CD4-positive, alpha-beta T cell treated with Interleukin-15 for 4 hours (primary cell): ENCODE measurements at regions not wholly inside any gene's neighbourhood (a gene's known extent, or its start where the extent isn't known, plus 50 kb on each side); places are given as distances from the start of the nearest gene placed in this dataset.
"Not testable (repeated sequence)": the region's sequence is repeated elsewhere in the genome, so short reads cannot be mapped to it uniquely, and the experiment has no call there.

Experiments used
- DNase-seq: peaks from one replicate; pipeline ENCODE4 v3.0.0-alpha.2; 2020; ENCODE audit warnings: low spot score

- no peak for DNase-seq
Observed at GRCh38 chr20:53818457-53819177, 225.0 kb upstream of the ZNF217 start.

GRCh38 chr20:53817513-53817912 is 223.9 kb upstream of the ZNF217 start:
- DNase-seq = not testable (repeated sequence)

- DNase-seq = no peak
Observed at GRCh38 chr20:53816872-53817398, 223.3 kb upstream of the ZNF217 start.

- no peak for DNase-seq
Observed at GRCh38 chr20:53815509-53815908, 221.9 kb upstream of the ZNF217 start.

GRCh38 chr20:53814060-53814459 is 220.4 kb upstream of the ZNF217 start:
- DNase-seq = no peak

- no peak for DNase-seq
Observed at GRCh38 chr20:53813636-53814035, 220.0 kb upstream of the ZNF217 start.

DNA sequence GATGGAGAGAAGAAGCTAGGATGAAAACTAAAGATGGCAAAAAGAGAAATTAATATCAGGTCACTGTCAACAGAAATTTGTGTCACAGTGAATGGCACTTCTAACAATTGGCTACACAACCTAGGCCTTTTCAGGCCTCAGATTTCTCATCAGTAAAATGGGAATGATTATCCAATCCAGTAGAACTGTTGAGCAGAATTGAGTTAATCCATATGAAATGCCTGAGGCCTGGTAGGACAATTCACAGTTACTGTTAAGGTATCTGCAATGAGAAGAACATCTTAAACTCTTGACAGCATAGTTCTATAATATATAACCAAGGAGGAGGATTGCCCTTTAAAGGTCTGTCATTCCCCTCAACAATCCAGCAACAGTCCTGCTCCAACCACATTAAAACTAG is 217.9 kb upstream of the ZNF217 start:
- no peak for DNase-seq

GRCh38 chr20:53810661-53811355 is 217.2 kb upstream of the ZNF217 start:
- no peak for DNase-seq

GRCh38 chr20:53809728-53810365 is 216.2 kb upstream of the ZNF217 start:
- DNase-seq = no peak

DNA sequence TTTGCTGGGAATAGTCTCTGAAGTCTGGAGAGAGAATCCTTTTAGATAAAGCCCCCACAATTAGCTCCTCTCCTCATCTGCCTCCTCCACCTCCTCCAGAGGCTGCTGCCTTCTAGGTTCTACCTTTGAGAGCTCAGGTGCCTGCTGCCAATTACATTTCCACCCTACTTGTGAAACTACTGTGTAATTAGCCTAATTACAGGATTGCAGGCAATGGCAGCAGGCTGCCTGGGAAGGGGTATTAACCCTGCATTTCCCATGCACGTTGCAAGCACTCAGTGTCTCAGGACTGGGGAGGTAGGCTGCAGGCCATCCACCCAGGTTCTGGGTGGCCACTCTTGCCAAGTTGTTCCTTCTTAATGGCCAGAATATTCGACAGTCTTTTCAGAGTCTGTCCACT is 215.6 kb upstream of the ZNF217 start:
- no peak for DNase-seq

- no peak for DNase-seq
Observed at GRCh38 chr20:53808733-53809132, 215.1 kb upstream of the ZNF217 start.

DNA sequence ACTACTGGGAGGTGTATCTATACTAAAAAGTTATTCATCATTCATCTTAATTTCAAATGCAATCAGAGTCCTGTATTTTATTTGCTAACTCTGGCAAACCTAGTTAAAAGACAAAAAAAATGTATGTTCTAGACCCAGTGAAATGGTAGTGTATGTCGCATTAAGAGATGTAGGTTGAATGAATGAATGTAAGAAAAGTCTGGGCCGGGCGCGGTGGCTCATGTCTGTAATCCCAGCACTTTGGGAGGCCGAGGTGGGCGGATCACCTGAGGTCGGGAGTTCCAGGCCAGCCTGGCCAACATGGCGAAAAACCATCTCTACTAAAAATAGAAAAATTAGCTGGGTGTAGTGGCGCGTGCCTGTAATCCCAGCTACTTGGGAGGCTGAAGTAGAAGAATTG is 214.7 kb upstream of the ZNF217 start:
- not testable (repeated sequence) for DNase-seq

GRCh38 chr20:53806683-53807401 is 213.2 kb upstream of the ZNF217 start:
- no peak for DNase-seq

- no peak for DNase-seq
Observed at GRCh38 chr20:53805895-53806384, 212.3 kb upstream of the ZNF217 start.

- no peak for DNase-seq
Observed at GRCh38 chr20:53804920-53805894, 211.6 kb upstream of the ZNF217 start.

DNA sequence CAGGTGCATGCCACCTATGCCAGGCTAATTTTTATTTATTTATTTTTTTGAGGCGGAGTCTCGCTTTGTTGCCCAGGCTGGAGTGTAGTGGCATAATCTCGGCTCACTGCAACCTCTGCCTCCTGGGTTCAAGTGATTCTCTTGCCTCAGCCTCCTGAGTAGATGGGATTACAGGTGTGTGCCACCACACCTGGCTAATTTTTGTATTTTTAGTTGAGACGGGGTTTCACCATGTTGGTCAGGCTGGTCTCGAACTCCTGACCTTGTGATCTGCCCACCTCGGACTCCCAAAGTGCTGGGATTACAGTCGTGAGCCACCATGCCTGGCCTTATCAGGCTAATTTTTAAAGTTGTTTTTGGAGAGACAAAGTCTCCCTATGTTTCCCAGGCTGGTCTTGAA is 210.7 kb upstream of the ZNF217 start:
- DNase-seq = not testable (repeated sequence)

GRCh38 chr20:53803492-53804155 is 210.0 kb upstream of the ZNF217 start:
- no peak for DNase-seq

GRCh38 chr20:53801609-53802370 is 208.2 kb upstream of the ZNF217 start:
- no peak for DNase-seq

- no peak for DNase-seq
Observed at GRCh38 chr20:53800883-53801604, 207.4 kb upstream of the ZNF217 start.
